Neuronal stem cell (in vitro differentiated cells): ENCODE measurements at regions not wholly inside any gene's neighbourhood (a gene's known extent, or its start where the extent isn't known, plus 50 kb on each side); places are given as distances from the start of the nearest gene placed in this dataset.

ENCODE experiments used
- DNase-seq: peaks from one replicate; pipeline ENCODE4 v3.0.0-alpha.2; 2013; ENCODE audit warnings: low spot score
- H2AFZ ChIP-seq: one replicate; pipeline ENCODE4 v1.6.1; 2013; ENCODE audit warnings: mild to moderate bottlenecking, low read length, inconsistent platforms
- H2AK5ac ChIP-seq: 2 replicates; pipeline ENCODE4 v1.6.1; 2013; ENCODE audit warnings: low read depth, mild to moderate bottlenecking, inconsistent platforms, low read length, moderate library complexity, mixed read lengths
- H2BK120ac ChIP-seq: 2 replicates; pipeline ENCODE4 v1.6.1; 2013; ENCODE audit warnings: low read depth, mild to moderate bottlenecking, inconsistent platforms, low read length, moderate library complexity, mixed read lengths
- H2BK12ac ChIP-seq: one replicate; pipeline ENCODE4 v1.6.1; 2013; ENCODE audit warnings: low read length, inconsistent platforms
- H2BK15ac ChIP-seq: 2 replicates; pipeline ENCODE4 v1.6.1; 2013; ENCODE audit warnings: mild to moderate bottlenecking, low read length, inconsistent platforms, mixed read lengths
- H2BK5ac ChIP-seq: one replicate; pipeline ENCODE4 v1.6.1; 2013; ENCODE audit warnings: inconsistent platforms, mild to moderate bottlenecking, low read length, moderate library complexity
- H3K14ac ChIP-seq: one replicate; pipeline ENCODE4 v1.6.1; 2013; ENCODE audit warnings: low read length, inconsistent platforms
- H3K18ac ChIP-seq: 2 replicates; pipeline ENCODE4 v1.6.1; 2013; ENCODE audit warnings: low read length, inconsistent platforms
- H3K23ac ChIP-seq: 2 replicates; pipeline ENCODE4 v1.6.1; 2013; ENCODE audit warnings: low read depth, mild to moderate bottlenecking, mixed read lengths, low read length, inconsistent platforms; ENCODE audit not compliant: poor library complexity
- H3K27ac ChIP-seq: replicated peaks from 3 replicates; pipeline ENCODE4 v1.5.1; 2013; ENCODE audit warnings: low read length, inconsistent platforms
- H3K27me3 ChIP-seq, 3 experiments: 2 replicates each; pipeline ENCODE4 v1.6.1; 2013; ENCODE audit warnings: low read length in 3 of 3, mild to moderate bottlenecking in 2 of 3, inconsistent platforms in 1 of 3, low read depth in 1 of 3, mixed read lengths in 1 of 3, moderate library complexity in 1 of 3; ENCODE audit not compliant: control insufficient read depth in 3 of 3, insufficient read depth in 3 of 3
- H3K36me3 ChIP-seq, 2 donors: replicated peaks in 1 of 2; 2 replicates each; pipeline ENCODE4 v1.6.1; 2013; ENCODE audit warnings: low read length in 2 of 2; ENCODE audit not compliant: control insufficient read depth in 2 of 2, insufficient read depth in 2 of 2
- H3K4ac ChIP-seq: 2 replicates; pipeline ENCODE4 v1.6.1; 2013; ENCODE audit warnings: inconsistent platforms, mild to moderate bottlenecking, low read length, moderate library complexity
- H3K4me1 ChIP-seq, 2 donors: 1 replicate in 1 of 2; 2 replicates in 1 of 2; pipeline ENCODE4 v1.6.1; 2013; ENCODE audit warnings: low read length in 2 of 2, low read depth in 1 of 2; ENCODE audit not compliant: control insufficient read depth in 2 of 2, insufficient read depth in 1 of 2
- H3K4me2 ChIP-seq: one replicate; pipeline ENCODE4 v1.6.1; 2013; ENCODE audit warnings: mild to moderate bottlenecking, low read length, inconsistent platforms; ENCODE audit not compliant: insufficient read depth, poor library complexity, severe bottlenecking
- H3K4me3 ChIP-seq, 2 donors: 2 replicates each; pipeline ENCODE4 v1.5.1; 2013; ENCODE audit warnings: low read length in 2 of 2, mild to moderate bottlenecking in 2 of 2, inconsistent platforms in 1 of 2, moderate library complexity in 1 of 2
- H3K79me1 ChIP-seq: one replicate; pipeline ENCODE4 v1.6.1; 2013; ENCODE audit warnings: low read depth, mild to moderate bottlenecking, inconsistent platforms, low read length, moderate library complexity
- H3K9ac ChIP-seq: one replicate; pipeline ENCODE4 v1.6.1; 2013; ENCODE audit warnings: mild to moderate bottlenecking, low read depth, low read length, inconsistent platforms; ENCODE audit not compliant: poor library complexity
- H3K9me3 ChIP-seq, 2 donors: replicated peaks in 1 of 2; 2 replicates each; pipeline versions ENCODE3 to v1.6.1; 2013; ENCODE audit warnings: low read length in 2 of 2, mild to moderate bottlenecking in 2 of 2, inconsistent platforms in 1 of 2, low read depth in 1 of 2, mixed read lengths in 1 of 2, moderate library complexity in 1 of 2; ENCODE audit not compliant: control insufficient read depth in 2 of 2, insufficient read depth in 1 of 2
- H4K8ac ChIP-seq: one replicate; pipeline ENCODE4 v1.6.1; 2013; ENCODE audit warnings: low read depth, mild to moderate bottlenecking, inconsistent platforms, low read length, moderate library complexity
- H4K91ac ChIP-seq: one replicate; pipeline ENCODE4 v1.6.1; 2013; ENCODE audit warnings: low read length, low read depth, mild to moderate bottlenecking, inconsistent platforms; ENCODE audit not compliant: poor library complexity
- WGBS, 2 donors: extraction: QIAGEN DNeasy Blood & Tissue Kit; methylation state at CpG; one replicate each; pipeline ENCODE4 v1.1.7; 2013; ENCODE audit warnings: missing lambda C conversion rate in 2 of 2, mixed read lengths in 1 of 2; ENCODE audit not compliant: insufficient read length in 2 of 2, insufficient replicate concordance in 1 of 2; ENCODE audit errors: extremely low coverage in 2 of 2; 5-methylcytosine and 5-hydroxymethylcytosine counted together

GRCh38 chr3:109819734-109820133 lies 482.4 kb upstream of the DPPA4 start:
- H3K79me1 ChIP-seq: no peaks in the 10 kb centered on the region
- no CpG with 5 or more reads among the region's 6 CpGs for WGBS, 2 donors
- H2BK15ac ChIP-seq: no peak overlapping the region
- no peak overlapping the region for H3K4ac ChIP-seq
- no peak overlapping the region for H3K14ac ChIP-seq
- H3K4me3 ChIP-seq: no peak overlapping the region
- H2BK12ac ChIP-seq: no peak overlapping the region
- H3K23ac ChIP-seq: no peak overlapping the region
- no peak overlapping the region for H2AK5ac ChIP-seq
- no peak overlapping the region for H3K4me2 ChIP-seq
- no peaks in the 10 kb centered on the region for H3K36me3 ChIP-seq
- no peak overlapping the region for H2AFZ ChIP-seq
- H4K8ac ChIP-seq: no peak overlapping the region
- H3K9ac ChIP-seq: no peak overlapping the region
- H3K9me3 ChIP-seq: no peaks in the 10 kb centered on the region
- no peak overlapping the region for H4K91ac ChIP-seq
- peaks cover 0 to 1% of the 10 kb centered on the region in 2 donors for H3K4me1 ChIP-seq
- DNase-seq: no peak
- no peak overlapping the region for H3K18ac ChIP-seq
- H2BK120ac ChIP-seq: no peak overlapping the region
- no peaks in the 10 kb centered on the region for H3K27me3 ChIP-seq
- H2BK5ac ChIP-seq: no peak overlapping the region
- H3K27ac ChIP-seq: no peak overlapping the region

- no peak for DNase-seq
- no peak overlapping the region for H2BK15ac ChIP-seq
- no peak overlapping the region for H3K9ac ChIP-seq
- no peaks in the 10 kb centered on the region for H3K27me3 ChIP-seq
- H3K4ac ChIP-seq: no peak overlapping the region
- H3K23ac ChIP-seq: no peak overlapping the region
- WGBS, 2 donors: 100% methylated on average over 1 of the region's 7 CpGs; no CpG with 5 or more reads in 1 of the 2 donors
- no peaks in the 10 kb centered on the region for H3K9me3 ChIP-seq
- no peak overlapping the region for H2BK5ac ChIP-seq
- H2BK12ac ChIP-seq: no peak overlapping the region
- no peak overlapping the region for H3K4me2 ChIP-seq
- no peak overlapping the region for H4K91ac ChIP-seq
- H2AK5ac ChIP-seq: no peak overlapping the region
- H4K8ac ChIP-seq: no peak overlapping the region
- H2AFZ ChIP-seq: no peak overlapping the region
- no peaks in the 10 kb centered on the region for H3K36me3 ChIP-seq
- no peak overlapping the region for H3K4me3 ChIP-seq
- no peak overlapping the region for H2BK120ac ChIP-seq
- H3K18ac ChIP-seq: no peak overlapping the region
- no peaks in the 10 kb centered on the region for H3K4me1 ChIP-seq
- H3K79me1 ChIP-seq: no peaks in the 10 kb centered on the region
- no peak overlapping the region for H3K27ac ChIP-seq
- no peak overlapping the region for H3K14ac ChIP-seq
Observed at GRCh38 chr3:109825971-109826810, 488.8 kb upstream of the DPPA4 start.

GRCh38 chr3:109831403-109831802 lies 494.1 kb upstream of the DPPA4 start:
- no peak overlapping the region for H3K4ac ChIP-seq
- H3K27ac ChIP-seq: no peak overlapping the region
- DNase-seq: no peak
- no peak overlapping the region for H2BK15ac ChIP-seq
- no peaks in the 10 kb centered on the region for H3K79me1 ChIP-seq
- H3K4me1 ChIP-seq: peaks cover 0 to 3% of the 10 kb centered on the region in 2 donors
- H3K18ac ChIP-seq: no peak overlapping the region
- H2AFZ ChIP-seq: no peak overlapping the region
- H2BK120ac ChIP-seq: no peak overlapping the region
- H3K4me2 ChIP-seq: no peak overlapping the region
- H2BK12ac ChIP-seq: no peak overlapping the region
- H3K9ac ChIP-seq: no peak overlapping the region
- no CpG with 5 or more reads among the region's 9 CpGs for WGBS, 2 donors
- no peak overlapping the region for H4K8ac ChIP-seq
- peaks cover 0 to 2% of the 10 kb centered on the region in 2 donors for H3K9me3 ChIP-seq
- no peak overlapping the region for H3K14ac ChIP-seq
- no peak overlapping the region for H4K91ac ChIP-seq
- no peaks in the 10 kb centered on the region for H3K36me3 ChIP-seq
- no peak overlapping the region for H3K4me3 ChIP-seq
- H3K27me3 ChIP-seq: no peaks in the 10 kb centered on the region
- H3K23ac ChIP-seq: no peak overlapping the region
- H2AK5ac ChIP-seq: no peak overlapping the region
- no peak overlapping the region for H2BK5ac ChIP-seq

DNA sequence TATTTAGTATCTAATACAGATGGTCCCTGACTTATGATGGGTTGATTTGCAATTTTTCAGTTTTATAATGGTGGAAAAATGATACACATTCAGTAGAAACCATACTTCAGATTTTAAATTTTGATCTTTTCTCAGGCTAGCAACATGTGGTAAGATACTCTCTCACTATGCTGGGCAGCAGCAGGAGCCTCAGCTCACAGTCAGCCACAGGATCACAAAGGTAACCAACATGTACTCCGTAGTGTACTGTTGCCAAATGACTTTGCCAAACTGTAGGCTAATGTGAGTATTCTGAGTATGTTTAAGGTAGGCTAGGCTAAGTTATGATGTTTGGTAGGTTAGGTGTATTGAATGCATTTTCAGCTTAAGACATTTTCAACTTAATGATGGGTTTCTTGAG lies 498.6 kb upstream of the DPPA4 start:
- H3K27ac ChIP-seq: no peak overlapping the region
- no peaks in the 10 kb centered on the region for H3K79me1 ChIP-seq
- H3K14ac ChIP-seq: no peak overlapping the region
- H3K27me3 ChIP-seq: no peaks in the 10 kb centered on the region
- no peak overlapping the region for H2BK120ac ChIP-seq
- H2BK12ac ChIP-seq: no peak overlapping the region
- no peak overlapping the region for H3K23ac ChIP-seq
- H2BK5ac ChIP-seq: no peak overlapping the region
- H2AFZ ChIP-seq: no peak overlapping the region
- H3K18ac ChIP-seq: no peak overlapping the region
- no peak overlapping the region for H2AK5ac ChIP-seq
- H3K4me2 ChIP-seq: no peak overlapping the region
- H4K91ac ChIP-seq: no peak overlapping the region
- H2BK15ac ChIP-seq: no peak overlapping the region
- peaks cover 0 to 2% of the 10 kb centered on the region in 2 donors for H3K9me3 ChIP-seq
- H3K4me3 ChIP-seq: no peak overlapping the region
- no peak for DNase-seq
- no peak overlapping the region for H3K9ac ChIP-seq
- no peak overlapping the region for H3K4ac ChIP-seq
- no peak overlapping the region for H4K8ac ChIP-seq
- H3K36me3 ChIP-seq: no peaks in the 10 kb centered on the region
- no CpG with 5 or more reads among the region's 1 CpG for WGBS, 2 donors
- H3K4me1 ChIP-seq: peaks cover 0 to 3% of the 10 kb centered on the region in 2 donors
